Activated naive CD8-positive, alpha-beta T cell treated with anti-CD3 and anti-CD28 coated beads, Interleukin-2, amount 10 ng/mL, durations not matched to agents 7 days and 5 days (primary cell): ENCODE measurements at regions not wholly inside any gene's neighbourhood (a gene's known extent, or its start where the extent isn't known, plus 50 kb on each side); places are given as distances from the start of the nearest gene placed in this dataset.

Experiments used
- ATAC-seq: fragments of 150-1000 bp; cut with Tn5 transposase; one replicate; pipeline ENCODE4 v1.10.0; 2021; ENCODE audit warnings: low read depth, moderate library complexity
- POLR2A ChIA-PET: fragments of 350-600 bp; sonication (Branson Sonifier 250); formaldehyde crosslinking; loops from one replicate; lab custom pipeline; 2021; ENCODE audit warnings: antibody characterized with exemption; lab: Charles Lee
- DNase-seq: peaks from one replicate; pipeline ENCODE4 v3.0.0; 2021
- H3K27ac Mint-ChIP-seq: one replicate; pipeline ENCODE4 v1.8.0; 2022; ENCODE audit warnings: mild to moderate bottlenecking, mixed read lengths
- H3K27me3 Mint-ChIP-seq: one replicate; pipeline ENCODE4 v1.8.0; 2022; ENCODE audit warnings: mild to moderate bottlenecking, moderate library complexity, mixed read lengths
- H3K36me3 Mint-ChIP-seq: one replicate; pipeline ENCODE4 v1.8.0; 2021; ENCODE audit warnings: mild to moderate bottlenecking, mixed read lengths
- H3K4me1 Mint-ChIP-seq: one replicate; pipeline ENCODE4 v1.8.0; 2021; ENCODE audit warnings: mixed read lengths
- H3K4me3 Mint-ChIP-seq: one replicate; pipeline ENCODE4 v1.8.0; 2022; ENCODE audit warnings: mild to moderate bottlenecking, moderate library complexity, mixed read lengths
- H3K9me3 Mint-ChIP-seq: one replicate; pipeline ENCODE4 v1.8.0; 2021; ENCODE audit warnings: mixed read lengths

DNA sequence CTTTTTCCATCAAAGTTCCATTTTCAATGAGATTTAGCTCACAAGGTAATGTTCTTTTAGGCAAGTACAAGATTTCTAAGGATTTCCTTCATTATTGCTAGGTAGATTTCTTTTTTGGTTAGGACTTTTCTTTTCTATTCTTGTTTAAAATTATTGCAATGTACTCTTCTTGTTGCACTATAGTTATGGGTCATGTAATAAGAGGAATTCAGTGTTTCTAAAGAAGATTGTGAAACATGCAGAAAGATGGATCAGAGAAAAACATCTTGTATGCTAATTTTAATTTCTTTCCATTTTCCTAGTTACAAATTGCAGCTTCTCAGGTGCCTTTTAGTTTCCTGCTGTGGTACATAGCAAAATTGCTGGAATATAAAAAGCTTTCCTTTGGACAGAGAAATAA is 56.1 kb downstream of the BTG1 start:
- Mint-ChIP-seq H3K36me3 (peaks cover 3% of the 10 kb centered on the region), H3K27me3 (no peaks in the 10 kb centered on the region), H3K9me3 (no peaks in the 10 kb centered on the region), H3K4me1 (peaks cover 16% of the 10 kb centered on the region), H3K27ac (no peak overlapping the region), H3K4me3 (no peak overlapping the region)
- POLR2A ChIA-PET = interaction anchor here (1.3 kb wide), 1 partner anchor 56 kb away, joined by 4 read pairs; the partner anchor contains the start of gene BTG1
- DNase-seq = no peak
- ATAC-seq = no peak

DNA sequence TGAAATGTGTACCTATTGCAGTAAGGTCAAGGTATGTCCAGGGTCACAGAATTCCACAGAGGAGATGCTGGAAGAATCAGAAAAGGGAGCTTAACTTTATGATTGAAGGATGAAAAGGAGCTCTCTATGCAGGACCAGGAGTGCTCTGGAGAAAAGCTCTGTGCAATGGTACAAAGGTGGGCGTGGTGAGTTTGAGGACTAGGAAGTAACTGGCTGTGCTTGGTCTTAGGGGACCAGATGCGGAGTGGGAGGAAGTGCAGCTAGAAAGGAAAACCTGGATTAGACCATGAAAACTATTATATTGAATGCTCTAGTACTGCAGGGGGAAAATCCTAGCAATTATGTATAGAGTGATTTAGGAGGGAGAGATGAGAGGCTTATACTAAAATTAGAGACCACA is 56.8 kb downstream of the BTG1 start:
- Mint-ChIP-seq H3K27ac (no peak overlapping the region), H3K4me1 (peaks cover 15% of the 10 kb centered on the region), H3K36me3 (peaks cover 3% of the 10 kb centered on the region), H3K4me3 (no peak overlapping the region), H3K27me3 (no peaks in the 10 kb centered on the region), H3K9me3 (no peaks in the 10 kb centered on the region)
- ATAC-seq (no peak), DNase-seq (no peak)
- POLR2A ChIA-PET = interaction anchor here (1.3 kb wide), 1 partner anchor 57 kb away, joined by 4 read pairs; the partner anchor contains the start of gene BTG1

DNA sequence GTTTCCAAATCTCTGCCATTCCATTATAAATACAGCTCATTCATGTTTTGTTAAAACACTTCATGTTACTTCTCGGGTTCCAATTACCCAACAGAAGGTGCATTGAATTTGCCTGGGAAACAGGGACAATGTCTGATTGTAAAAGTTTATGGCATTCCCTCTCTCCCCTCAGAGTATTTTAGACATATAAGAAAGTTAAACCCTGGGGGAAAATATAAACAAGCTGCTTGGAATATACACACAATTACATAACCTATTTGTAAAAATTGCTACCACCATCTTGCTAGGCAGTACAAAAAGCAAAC is 60.0 kb downstream of the BTG1 start:
- Mint-ChIP-seq H3K4me1 (peaks cover 21% of the 10 kb centered on the region), H3K4me3 (no peak overlapping the region), H3K9me3 (no peaks in the 10 kb centered on the region), H3K27me3 (no peaks in the 10 kb centered on the region), H3K36me3 (peaks cover 1% of the 10 kb centered on the region), H3K27ac (no peak overlapping the region)
- POLR2A ChIA-PET = no interaction called here
- ATAC-seq (no peak), DNase-seq (no peak)

DNA sequence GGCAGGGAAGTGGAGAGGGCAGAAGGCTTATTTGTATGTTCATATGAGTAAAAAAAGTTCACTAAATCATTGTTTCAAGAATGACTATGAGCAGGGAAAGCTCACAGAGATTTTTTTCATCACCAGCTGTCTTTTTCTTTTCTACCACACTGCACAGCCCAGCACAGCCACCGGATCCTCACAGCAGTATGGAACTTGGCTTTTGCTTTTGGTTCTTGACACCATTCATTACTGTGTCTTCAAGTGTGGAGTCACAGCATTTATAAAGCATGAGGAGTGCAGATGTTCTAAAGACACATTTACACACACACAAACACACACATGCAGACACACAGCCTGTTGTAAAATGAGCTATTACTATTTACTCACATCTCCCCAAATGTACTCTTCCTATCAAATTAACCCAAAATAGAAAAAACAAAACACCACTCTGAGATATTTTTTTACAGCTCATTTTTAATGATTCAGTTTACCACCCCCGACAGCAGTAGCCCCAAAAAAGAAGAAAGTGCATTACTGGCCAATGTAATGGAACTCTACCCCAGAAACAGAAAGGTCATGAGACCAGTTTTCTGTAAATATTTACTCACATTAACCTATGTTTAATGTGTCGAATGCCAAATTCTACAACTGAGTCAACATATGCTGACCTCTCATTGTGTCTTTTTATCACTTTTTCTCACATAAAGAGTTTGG is 60.5 kb downstream of the BTG1 start:
- H3K27me3 Mint-ChIP-seq = no peaks in the 10 kb centered on the region
- H3K36me3 Mint-ChIP-seq = peaks cover 1% of the 10 kb centered on the region
- peak; percentile 70 for ATAC-seq
- H3K27ac Mint-ChIP-seq = no peak overlapping the region
- no peaks in the 10 kb centered on the region for H3K9me3 Mint-ChIP-seq
- H3K4me3 Mint-ChIP-seq = no peak overlapping the region
- H3K4me1 Mint-ChIP-seq = peaks cover 26% of the 10 kb centered on the region
- no peak for DNase-seq
- POLR2A ChIA-PET = no interaction called here

DNA sequence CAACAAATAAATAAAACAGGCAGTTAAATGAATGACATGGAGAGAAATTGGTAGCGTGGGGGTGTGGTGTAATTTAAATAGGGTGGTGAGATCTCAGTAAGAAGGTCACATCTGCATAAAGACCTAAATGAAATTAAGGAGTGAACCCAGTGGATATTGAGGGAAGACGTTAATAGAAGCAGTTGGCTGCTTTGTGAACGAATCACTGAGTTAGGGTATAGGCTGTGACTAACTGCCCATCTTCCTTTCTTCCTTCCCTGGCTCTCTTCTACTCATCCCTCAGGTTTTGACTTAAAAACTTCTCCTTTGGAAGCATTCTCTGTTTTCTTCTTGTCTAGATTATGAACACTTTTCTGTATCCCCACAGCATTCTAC is 64.7 kb downstream of the BTG1 start:
- DNase-seq (no peak), ATAC-seq (no peak)
- H3K27me3 Mint-ChIP-seq = no peaks in the 10 kb centered on the region
- peak overlapping the region; percentile 73 for H3K27ac Mint-ChIP-seq
- H3K36me3 Mint-ChIP-seq = no peaks in the 10 kb centered on the region
- H3K9me3 Mint-ChIP-seq = no peaks in the 10 kb centered on the region
- H3K4me1 Mint-ChIP-seq = peaks cover 39% of the 10 kb centered on the region
- peak overlapping the region; percentile 62 for H3K4me3 Mint-ChIP-seq
- POLR2A ChIA-PET = no interaction called here

DNA sequence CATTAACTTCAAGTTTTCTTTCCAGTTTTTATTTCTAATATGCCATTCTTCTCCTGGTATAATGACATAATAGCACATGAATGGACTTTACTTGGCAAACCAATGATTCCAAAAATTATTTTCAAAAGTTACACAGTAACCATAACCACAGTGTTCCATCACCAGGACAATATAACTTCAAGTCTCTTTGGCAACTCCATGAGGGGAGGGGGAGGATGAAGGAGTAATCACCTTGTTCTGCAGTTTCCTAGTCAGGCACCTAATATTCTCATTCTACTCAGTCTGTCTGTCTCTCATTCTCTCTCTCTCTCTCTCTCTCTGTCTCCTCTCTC is 66.6 kb downstream of the BTG1 start:
- Mint-ChIP-seq H3K27ac (no peak overlapping the region), H3K27me3 (no peaks in the 10 kb centered on the region), H3K9me3 (peaks cover 1% of the 10 kb centered on the region), H3K4me3 (no peak overlapping the region), H3K36me3 (no peaks in the 10 kb centered on the region), H3K4me1 (peaks cover 46% of the 10 kb centered on the region)
- DNase-seq (no peak), ATAC-seq (no peak)
- POLR2A ChIA-PET = no interaction called here

DNA sequence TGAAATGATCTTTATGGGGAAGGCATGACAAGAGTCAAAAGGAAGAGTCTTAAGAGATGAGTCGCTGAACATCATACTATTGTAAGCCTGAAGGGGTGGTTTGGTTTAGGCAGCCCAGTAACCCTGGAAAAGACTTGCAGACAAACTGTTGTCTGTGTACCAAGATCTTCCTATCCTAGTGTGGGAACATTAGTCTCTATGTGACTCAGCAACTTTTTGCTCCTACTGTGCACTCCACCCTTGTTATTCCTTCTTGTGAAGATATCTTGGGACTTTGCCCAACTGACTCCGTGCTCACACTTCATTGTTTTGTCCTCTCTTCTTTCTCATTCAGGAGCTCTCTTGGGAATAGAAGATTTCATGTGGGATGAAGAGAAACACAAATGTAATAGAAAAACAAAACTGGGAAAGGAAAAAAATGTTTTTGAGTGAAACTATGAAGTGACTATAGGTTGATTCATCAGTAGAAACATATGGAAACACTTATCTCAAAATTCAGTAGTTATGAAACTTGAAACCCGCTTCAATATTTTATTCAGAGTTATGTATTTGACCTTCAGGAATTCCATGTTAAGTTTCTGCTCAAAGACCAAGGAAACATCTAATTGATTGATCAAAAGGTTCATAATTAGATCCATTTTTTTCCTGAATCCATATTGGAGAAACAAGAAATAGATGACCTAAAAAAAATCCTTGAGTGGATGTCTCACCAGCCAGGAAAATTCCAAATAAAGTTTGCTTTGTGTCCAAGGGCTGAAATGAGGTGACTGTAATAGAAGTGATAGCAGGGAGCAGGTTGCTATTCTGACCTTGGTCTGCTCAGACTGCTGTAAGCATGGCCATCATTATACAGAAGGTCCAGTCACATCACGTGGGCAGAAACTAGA is 67.2 kb downstream of the BTG1 start:
- H3K4me1 Mint-ChIP-seq = peaks cover 46% of the 10 kb centered on the region
- ATAC-seq (no peak), DNase-seq (no peak)
- peaks cover 1% of the 10 kb centered on the region for H3K9me3 Mint-ChIP-seq
- POLR2A ChIA-PET = no interaction called here
- H3K27ac Mint-ChIP-seq = no peak overlapping the region
- no peaks in the 10 kb centered on the region for H3K36me3 Mint-ChIP-seq
- H3K27me3 Mint-ChIP-seq = no peaks in the 10 kb centered on the region
- no peak overlapping the region for H3K4me3 Mint-ChIP-seq

DNA sequence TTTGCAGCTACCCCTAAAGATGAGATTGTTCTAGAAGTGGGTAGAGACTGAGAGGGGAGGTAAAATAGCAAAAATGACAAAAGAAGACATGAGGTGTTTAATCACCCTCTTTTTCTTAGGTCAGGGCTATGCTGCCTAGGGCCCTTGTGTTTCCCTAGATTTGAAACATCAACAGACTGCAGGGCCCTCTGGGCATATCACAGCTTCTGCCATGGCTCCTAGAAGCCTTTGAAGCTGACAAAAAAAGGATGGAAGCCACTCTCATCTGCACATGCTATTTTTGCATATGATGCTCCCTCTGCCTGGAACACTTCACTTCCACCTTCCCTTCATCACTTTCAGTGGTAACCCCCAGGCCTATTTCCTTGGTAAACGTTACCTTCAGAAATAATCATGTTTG is 68.1 kb downstream of the BTG1 start:
- Mint-ChIP-seq H3K9me3 (peaks cover 4% of the 10 kb centered on the region), H3K4me3 (no peak overlapping the region), H3K36me3 (no peaks in the 10 kb centered on the region), H3K27me3 (no peaks in the 10 kb centered on the region), H3K4me1 (peaks cover 46% of the 10 kb centered on the region), H3K27ac (no peak overlapping the region)
- DNase-seq (no peak), ATAC-seq (no peak)
- POLR2A ChIA-PET = interaction anchor here (0.8 kb wide), 1 partner anchor 66 kb away, joined by 6 read pairs; no protein-coding TSS in a partner anchor

DNA sequence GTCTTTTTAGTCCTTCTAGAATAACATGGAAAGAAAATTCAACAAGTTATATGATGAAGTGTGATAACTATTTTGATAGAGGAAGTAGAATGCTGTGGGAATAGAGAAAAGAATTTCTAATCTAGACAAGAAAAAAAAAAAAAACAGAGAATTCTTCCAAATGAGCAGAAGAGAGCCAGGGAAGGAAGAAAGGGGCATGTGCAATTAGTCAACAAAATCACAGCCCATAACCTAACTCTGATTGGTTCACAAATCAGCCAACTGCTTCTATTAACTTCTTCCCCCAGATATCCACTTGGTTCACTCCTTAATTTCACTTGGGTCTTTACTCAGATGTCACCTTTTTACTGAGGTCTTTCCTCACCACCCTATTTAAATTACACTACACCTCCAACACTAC is 69.5 kb downstream of the BTG1 start:
- ATAC-seq (no peak), DNase-seq (no peak)
- H3K4me1 Mint-ChIP-seq = peaks cover 43% of the 10 kb centered on the region
- no peaks in the 10 kb centered on the region for H3K36me3 Mint-ChIP-seq
- POLR2A ChIA-PET = no interaction called here
- no peak overlapping the region for H3K27ac Mint-ChIP-seq
- no peak overlapping the region for H3K4me3 Mint-ChIP-seq
- no peaks in the 10 kb centered on the region for H3K27me3 Mint-ChIP-seq
- peaks cover 4% of the 10 kb centered on the region for H3K9me3 Mint-ChIP-seq

DNA sequence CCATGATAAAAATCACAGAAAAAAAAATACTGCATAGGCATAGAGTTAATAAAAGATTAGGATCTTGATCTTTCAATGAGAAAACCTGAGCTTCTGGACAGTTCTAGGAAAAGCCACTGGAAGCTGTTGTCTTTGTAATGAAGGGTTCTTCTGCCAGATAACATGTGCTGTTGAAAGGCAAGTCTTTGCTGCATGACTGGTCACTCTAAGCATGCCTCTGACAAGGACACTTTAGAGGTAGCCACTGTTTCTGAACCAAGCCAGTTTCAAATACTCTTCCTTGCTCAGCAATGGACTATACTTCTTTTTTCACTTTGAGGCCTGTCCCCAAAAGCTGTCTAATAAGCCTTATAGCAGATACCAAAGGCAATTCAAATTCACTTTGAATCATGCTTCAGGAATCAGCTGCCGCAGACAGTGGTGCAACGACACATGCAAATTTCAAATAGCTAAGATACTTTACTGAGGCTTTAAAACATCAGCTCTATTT is 70.2 kb downstream of the BTG1 start:
- H3K9me3 Mint-ChIP-seq = peaks cover 4% of the 10 kb centered on the region
- peaks cover 38% of the 10 kb centered on the region for H3K4me1 Mint-ChIP-seq
- no peak for DNase-seq

DNA sequence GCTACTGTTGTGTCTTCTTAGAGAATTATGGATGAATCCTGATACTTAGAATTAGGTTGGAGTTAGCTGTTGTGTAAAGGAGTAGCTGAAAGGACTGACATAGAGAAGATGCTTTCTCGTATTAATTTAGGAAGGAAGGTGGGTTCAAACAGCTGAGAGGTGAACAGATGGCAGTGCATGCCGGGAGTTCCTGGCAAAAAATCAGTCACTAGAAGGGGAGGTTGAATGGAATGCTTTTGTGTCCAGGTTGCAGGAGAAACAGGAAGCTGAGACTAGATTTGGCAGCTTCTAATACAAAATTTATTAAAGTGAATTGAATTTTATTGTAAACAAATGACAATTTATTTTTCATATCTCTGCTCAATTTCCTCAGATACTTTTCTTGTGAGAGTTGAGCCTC is 70.8 kb downstream of the BTG1 start:
- POLR2A ChIA-PET = interaction anchor here (1.3 kb wide), 1 partner anchor 71 kb away, joined by 3 read pairs; the partner anchor contains the start of gene BTG1
- H3K4me1 Mint-ChIP-seq = peaks cover 32% of the 10 kb centered on the region
- H3K4me3 Mint-ChIP-seq = no peak overlapping the region
- no peak overlapping the region for H3K27ac Mint-ChIP-seq
- H3K27me3 Mint-ChIP-seq = no peaks in the 10 kb centered on the region
- H3K36me3 Mint-ChIP-seq = no peaks in the 10 kb centered on the region
- no peak for DNase-seq
- H3K9me3 Mint-ChIP-seq = peaks cover 6% of the 10 kb centered on the region
- no peak for ATAC-seq

More for the DNA sequence above, 70.2 kb downstream of the BTG1 start:
- no peaks in the 10 kb centered on the region for H3K27me3 Mint-ChIP-seq
- H3K4me3 Mint-ChIP-seq = no peak overlapping the region
- ATAC-seq = no peak
- H3K27ac Mint-ChIP-seq = no peak overlapping the region
- no peaks in the 10 kb centered on the region for H3K36me3 Mint-ChIP-seq
- POLR2A ChIA-PET = interaction anchor here (1.3 kb wide), 1 partner anchor 70 kb away, joined by 3 read pairs; the partner anchor contains the start of gene BTG1

DNA sequence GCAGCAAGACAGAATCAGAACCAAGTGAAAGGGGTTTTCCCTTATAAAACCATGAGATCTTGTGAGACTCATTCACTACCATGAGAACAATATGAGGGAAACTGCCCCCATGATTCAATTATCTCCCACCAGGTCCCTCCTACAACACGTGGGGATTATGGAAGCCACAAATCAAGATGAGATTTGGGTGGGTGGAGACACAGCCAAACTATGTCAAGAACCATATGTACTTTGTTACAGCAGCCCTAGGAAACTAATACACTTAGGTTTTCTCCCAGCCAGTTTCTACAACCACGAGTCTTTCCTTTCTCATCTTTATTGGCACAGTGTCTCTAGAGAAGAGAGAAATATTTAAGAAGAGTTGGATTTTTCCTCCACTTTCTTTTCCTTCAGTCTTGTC is 72.6 kb downstream of the BTG1 start:
- H3K4me3 Mint-ChIP-seq = no peak overlapping the region
- ATAC-seq (no peak), DNase-seq (no peak)
- no peaks in the 10 kb centered on the region for H3K27me3 Mint-ChIP-seq
- no peak overlapping the region for H3K27ac Mint-ChIP-seq
- no peaks in the 10 kb centered on the region for H3K36me3 Mint-ChIP-seq
- H3K9me3 Mint-ChIP-seq = peaks cover 10% of the 10 kb centered on the region
- POLR2A ChIA-PET = no interaction called here
- peaks cover 26% of the 10 kb centered on the region for H3K4me1 Mint-ChIP-seq

DNA sequence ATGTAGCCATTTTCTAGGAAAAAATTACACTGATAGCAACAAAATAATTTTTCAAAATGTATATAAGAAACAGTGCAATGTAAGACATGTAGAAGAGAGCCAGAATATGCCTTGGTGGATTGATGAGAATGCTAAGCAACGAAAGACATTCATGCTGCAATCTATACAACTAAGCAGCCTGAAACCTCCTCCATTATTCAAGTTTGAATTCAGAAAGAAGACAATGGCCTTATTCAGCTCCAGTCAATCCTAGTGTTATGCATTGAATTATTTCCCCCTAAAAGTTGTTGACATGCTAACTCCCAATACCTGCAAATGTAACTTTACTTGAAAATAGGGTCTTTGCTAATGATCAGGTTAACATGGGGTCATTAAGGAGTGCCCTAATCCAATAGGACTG is 73.5 kb downstream of the BTG1 start:
- no peak for ATAC-seq
- no peaks in the 10 kb centered on the region for H3K27me3 Mint-ChIP-seq
- POLR2A ChIA-PET = no interaction called here

More for the DNA sequence above, 73.5 kb downstream of the BTG1 start:
- Mint-ChIP-seq H3K4me3 (no peak overlapping the region), H3K4me1 (peaks cover 21% of the 10 kb centered on the region), H3K9me3 (peaks cover 10% of the 10 kb centered on the region), H3K27ac (no peak overlapping the region), H3K36me3 (no peaks in the 10 kb centered on the region)
- no peak for DNase-seq
